WERI-Rb-1 (cell line): ENCODE measurements at regions not wholly inside any gene's neighbourhood (a gene's known extent, or its start where the extent isn't known, plus 50 kb on each side); places are given as distances from the start of the nearest gene placed in this dataset.

Experiments
- DNase-seq: peaks from one replicate; pipeline ENCODE4 v3.0.0-alpha.2; 2020
- H3K27ac ChIP-seq: fragments of 250-450 bp; sonication (Bioruptor Pico); 2 replicates; pipeline ENCODE4 v1.5.1; 2020; ENCODE audit warnings: mild to moderate bottlenecking, moderate library complexity
- H3K27me3 ChIP-seq: fragments of 250-450 bp; sonication (Bioruptor Pico); 2 replicates; pipeline ENCODE4 v1.5.1; 2021; ENCODE audit warnings: mild to moderate bottlenecking, low read depth, moderate library complexity; ENCODE audit not compliant: insufficient read depth, severe bottlenecking
- H3K36me3 ChIP-seq: fragments of 250-450 bp; sonication (Bioruptor Pico); 2 replicates; pipeline ENCODE4 v1.5.1; 2020; ENCODE audit warnings: mild to moderate bottlenecking, moderate library complexity
- H3K4me3 ChIP-seq: 2 replicates; pipeline ENCODE4 v1.5.1; 2011; ENCODE audit warnings: low read depth, mild to moderate bottlenecking, control low read depth, low read length
- H3K9me3 ChIP-seq: fragments of 250-450 bp; sonication (Bioruptor Pico); 2 replicates; pipeline ENCODE4 v1.5.1; 2021; ENCODE audit warnings: mild to moderate bottlenecking, moderate library complexity; ENCODE audit not compliant: severe bottlenecking
- CTCF ChIP-seq: IDR thresholded peaks from 2 replicates; pipeline ENCODE4 v1.5.1; 2011; ENCODE audit warnings: low read depth, mild to moderate bottlenecking, control low read depth, inconsistent platforms, low read length

DNA sequence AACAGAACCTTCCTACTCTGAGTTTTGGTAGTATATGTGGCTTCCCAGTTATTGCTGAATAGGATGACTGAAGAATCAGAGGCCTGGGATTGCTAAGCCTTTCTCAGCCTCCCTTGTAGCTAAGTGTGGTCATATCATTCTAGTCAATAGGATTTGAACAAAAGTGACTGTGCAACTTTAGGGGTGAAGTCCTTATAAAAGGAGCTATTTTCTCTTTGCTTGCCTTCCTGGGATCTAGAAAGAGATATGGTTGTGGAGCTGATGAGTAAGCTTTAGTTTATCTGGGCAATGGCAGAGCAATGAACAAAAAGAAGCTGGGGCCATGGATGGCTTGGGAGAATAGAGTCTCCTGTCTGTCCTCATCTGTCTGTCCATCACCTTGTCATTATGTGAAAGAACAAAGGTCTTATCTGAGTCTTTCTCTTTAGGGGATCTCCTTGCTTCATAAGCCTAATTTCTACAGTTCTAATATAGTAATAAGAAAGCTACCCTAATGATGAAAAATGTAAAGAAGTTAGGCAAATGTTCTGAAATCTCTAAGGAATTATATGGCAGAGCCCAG is 91.5 kb downstream of the TENT5C start:
- TF ChIP-seq CTCF, result no peak
- no peak for DNase-seq
- Histone ChIP-seq H3K9me3 (no peaks in the 10 kb centered on the region), H3K4me3 (no peak overlapping the region), H3K36me3 (no peaks in the 10 kb centered on the region), H3K27me3 (no peaks in the 10 kb centered on the region), H3K27ac (no peak overlapping the region)

DNA sequence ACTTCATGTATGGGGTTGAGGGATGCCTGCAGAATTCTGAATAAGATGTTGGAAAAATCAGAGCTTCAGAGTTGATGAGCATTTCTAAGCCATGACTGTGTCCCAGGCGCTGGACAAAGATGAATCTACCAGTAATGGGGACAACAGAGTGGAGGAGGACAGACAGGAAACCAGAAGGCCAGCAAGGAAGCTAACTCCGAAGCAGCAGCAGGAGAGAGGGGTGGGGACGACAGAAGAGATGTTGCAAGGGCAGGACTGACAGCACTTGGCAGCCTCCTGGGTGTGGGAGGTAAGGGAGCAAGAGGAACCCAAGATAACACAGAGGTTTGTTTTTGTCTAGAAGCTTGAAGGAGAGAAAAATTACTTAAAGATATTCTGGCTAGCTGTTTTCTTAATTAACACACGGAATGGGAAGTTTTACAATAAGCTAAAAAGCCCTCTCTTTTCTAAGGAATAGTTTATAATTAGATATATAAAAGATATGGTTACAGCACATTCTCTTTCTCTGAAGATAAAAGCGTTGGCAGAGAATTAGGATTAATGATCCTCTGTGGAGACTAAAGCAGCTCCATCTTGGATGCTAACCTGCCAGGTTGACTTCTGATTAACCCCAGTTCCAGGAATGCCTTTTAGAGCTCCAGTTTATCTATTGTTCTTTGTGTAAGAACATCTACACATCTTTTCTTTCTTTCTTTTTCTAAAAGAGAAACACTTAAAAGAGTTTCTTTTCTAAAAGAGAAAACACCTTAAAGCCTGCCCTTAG is 92.7 kb downstream of the TENT5C start:
- no peak for DNase-seq
- no peaks in the 10 kb centered on the region for H3K27me3 ChIP-seq

GRCh38 chr1:117699953-117700352 is 94.1 kb downstream of the TENT5C start:
- H3K36me3 ChIP-seq, result no peaks in the 10 kb centered on the region
- H3K4me3 ChIP-seq, result no peak overlapping the region
- no peaks in the 10 kb centered on the region for H3K27me3 ChIP-seq
- no peak for DNase-seq
- H3K27ac ChIP-seq, result no peak overlapping the region
- peaks cover 3% of the 10 kb centered on the region for H3K9me3 ChIP-seq
- no peak for TF ChIP-seq CTCF

More for the DNA sequence above, 92.7 kb downstream of the TENT5C start:
- no peak overlapping the region for H3K27ac ChIP-seq
- TF ChIP-seq CTCF, result no peak
- H3K4me3 ChIP-seq, result no peak overlapping the region
- no peaks in the 10 kb centered on the region for H3K36me3 ChIP-seq
- no peaks in the 10 kb centered on the region for H3K9me3 ChIP-seq

DNA sequence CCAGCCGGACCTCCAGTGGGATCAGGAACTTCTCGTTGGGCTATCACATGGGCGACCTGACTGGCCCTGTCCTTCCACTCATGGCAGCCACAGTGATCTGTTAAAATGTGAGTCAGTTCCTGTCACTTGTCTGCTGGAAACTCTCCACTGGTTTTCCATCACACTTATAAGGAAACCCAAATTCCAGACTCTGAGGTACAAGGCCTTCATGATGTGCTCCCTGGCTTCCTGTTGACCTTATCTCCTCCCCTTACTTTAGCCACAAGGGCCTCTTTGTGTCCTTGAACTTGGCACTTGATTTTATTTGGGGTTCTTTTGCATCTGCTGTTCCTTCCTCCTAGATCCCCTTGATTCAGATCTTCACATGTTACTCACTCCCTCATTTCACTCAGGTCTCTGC is 96.8 kb downstream of the TENT5C start:
- no peaks in the 10 kb centered on the region for H3K27me3 ChIP-seq
- peaks cover 5% of the 10 kb centered on the region for H3K9me3 ChIP-seq
- H3K4me3 ChIP-seq, result no peak overlapping the region
- no peaks in the 10 kb centered on the region for H3K36me3 ChIP-seq
- no peak for DNase-seq
- H3K27ac ChIP-seq, result no peak overlapping the region
- no peak for TF ChIP-seq CTCF

DNA sequence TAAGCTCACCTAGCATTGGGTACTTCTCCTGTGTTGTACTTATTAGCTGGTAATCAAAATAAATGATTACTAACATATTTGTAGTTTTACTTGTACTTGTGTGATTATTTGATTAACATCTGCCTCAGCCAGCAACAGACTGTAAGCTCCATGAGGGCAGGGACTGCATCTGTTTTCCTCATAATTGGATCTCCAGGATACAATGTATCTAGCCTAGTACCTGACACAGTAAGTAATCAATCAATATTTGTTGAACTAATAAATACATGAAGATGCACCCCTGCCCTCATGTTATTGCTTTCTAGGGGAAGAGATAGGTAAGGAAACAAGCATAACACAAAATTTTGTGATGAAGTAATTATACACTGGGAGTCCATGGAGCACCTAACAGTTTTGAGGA is 101.5 kb downstream of the TENT5C start:
- H3K36me3 ChIP-seq, result no peaks in the 10 kb centered on the region
- DNase-seq, result no peak
- H3K27me3 ChIP-seq, result no peaks in the 10 kb centered on the region
- no peak overlapping the region for H3K4me3 ChIP-seq
- TF ChIP-seq CTCF, result no peak
- peaks cover 5% of the 10 kb centered on the region for H3K9me3 ChIP-seq
- H3K27ac ChIP-seq, result no peak overlapping the region
